Omental fat pad (tissue), 3 donors: ENCODE measurements at regions not wholly inside any gene's neighbourhood (a gene's known extent, or its start where the extent isn't known, plus 50 kb on each side); places are given as distances from the start of the nearest gene placed in this dataset.

Experiments
- ATAC-seq: fragments of 150-250 bp; one replicate; pipeline ENCODE4 v1.9.1; 2016; ENCODE audit warnings: mild to moderate bottlenecking, moderate library complexity; ENCODE audit not compliant: low FRiP score
- DNase-seq: peaks from one replicate; pipeline ENCODE4 v3.0.0-alpha.2; 2019; ENCODE audit warnings: low spot score
- CTCF ChIP-seq, 3 donors: fragments of 450-650 bp; IDR thresholded peaks; one replicate each; pipeline ENCODE4 v1.5.1; 2016 to 2017; ENCODE audit warnings: antibody characterized with exemption in 3 of 3, mild to moderate bottlenecking in 3 of 3, moderate library complexity in 2 of 3

GRCh38 chr10:53570221-53570620 lies 797.6 kb upstream of the MBL2 start:
- ATAC-seq, result no peak
- TF ChIP-seq CTCF (IDR thresholded peaks at IDR 0.05), result no peak
- DNase-seq, result no peak

GRCh38 chr10:53569455-53569854 lies 796.9 kb upstream of the MBL2 start:
- no peak for DNase-seq
- no peak for TF ChIP-seq CTCF (IDR thresholded peaks at IDR 0.05)
- no peak for ATAC-seq

GRCh38 chr10:53548664-53549063 lies 776.1 kb upstream of the MBL2 start:
- TF ChIP-seq CTCF (IDR thresholded peaks at IDR 0.05), result no peak
- DNase-seq, result no peak
- no peak for ATAC-seq

GRCh38 chr10:53547364-53547763 lies 774.8 kb upstream of the MBL2 start:
- DNase-seq (no peak), ATAC-seq (no peak)
- TF ChIP-seq CTCF (IDR thresholded peaks at IDR 0.05), result no peak

DNA sequence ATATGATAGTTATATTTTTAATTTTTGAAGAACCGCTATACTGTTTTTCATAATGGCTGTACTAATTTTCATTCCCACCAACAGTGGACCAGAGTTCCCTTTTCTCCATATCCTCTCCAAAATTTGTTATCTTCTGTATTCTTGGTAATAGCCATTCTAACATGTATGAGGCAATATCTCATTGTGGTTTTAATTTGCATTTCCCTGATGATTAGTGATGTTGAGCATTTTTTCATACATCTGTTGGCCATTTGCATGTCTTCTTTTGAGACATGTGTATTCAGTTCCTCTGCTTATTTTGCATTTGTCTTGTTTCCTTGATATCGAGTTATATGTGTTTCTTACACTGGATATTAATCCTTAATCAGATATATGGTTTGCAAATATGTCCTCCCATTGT lies 770.8 kb upstream of the MBL2 start:
- ATAC-seq (no peak), DNase-seq (no peak)
- TF ChIP-seq CTCF (IDR thresholded peaks at IDR 0.05), result no peak

DNA sequence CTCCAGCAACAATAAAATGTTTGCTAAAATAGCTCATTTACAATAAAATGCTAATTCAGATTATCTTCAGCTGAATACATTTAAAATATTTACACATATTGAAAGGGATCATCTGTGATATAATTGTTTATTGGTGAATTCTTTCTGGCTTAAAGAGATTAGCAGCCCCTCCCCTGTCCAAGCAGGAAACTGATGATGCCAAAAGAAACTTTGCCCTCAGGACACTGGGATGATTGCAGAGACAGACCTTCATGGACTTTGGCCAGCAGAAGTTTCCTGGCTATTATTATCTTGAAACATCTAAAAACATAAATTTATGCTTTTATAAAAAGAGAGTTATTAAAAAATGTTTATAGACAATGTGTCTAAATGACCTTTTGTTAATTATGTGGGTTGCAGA lies 764.9 kb upstream of the MBL2 start:
- DNase-seq (no peak), ATAC-seq (no peak)

DNA sequence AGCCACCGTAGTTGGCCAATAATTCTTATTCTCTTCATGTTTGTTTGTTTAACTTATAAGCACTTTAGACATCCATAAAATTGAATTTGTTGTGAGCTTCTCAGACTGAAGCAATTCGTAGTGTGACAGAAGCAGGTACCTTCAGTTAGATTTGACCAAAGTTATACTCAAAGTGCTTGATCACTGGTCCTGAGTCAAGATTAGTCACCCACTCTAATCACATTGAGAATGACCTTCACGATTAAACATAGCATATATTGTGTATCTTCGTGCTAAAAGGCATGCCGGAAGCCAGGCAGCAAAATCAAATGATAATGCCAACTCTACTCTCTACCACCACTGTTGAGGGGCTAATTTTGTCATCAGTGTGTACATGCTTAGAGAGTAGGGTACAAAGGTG lies 763.7 kb upstream of the MBL2 start:
- TF ChIP-seq CTCF (IDR thresholded peaks at IDR 0.05), result no peak
- DNase-seq (no peak), ATAC-seq (no peak)

More for the DNA sequence above, 764.9 kb upstream of the MBL2 start:
- TF ChIP-seq CTCF (IDR thresholded peaks at IDR 0.05), result no peak
